ENCODE measurements at regions not wholly inside any gene's neighbourhood (a gene's known extent, or its start where the extent isn't known, plus 50 kb on each side); places are given as distances from the start of the nearest gene placed in this dataset.

- Mint-ChIP-seq H3K4me3 (ENCODE audit: unreplicated experiment) (no peak overlapping the region), H3K27me3 (ENCODE audit: unreplicated experiment) (no peaks in the 10 kb centered on the region), H3K27ac (ENCODE audit: unreplicated experiment) (no peak overlapping the region), H3K36me3 (ENCODE audit: unreplicated experiment) (peaks cover 3% of the 10 kb centered on the region), H3K9me3 (ENCODE audit: unreplicated experiment) (no peaks in the 10 kb centered on the region), H3K4me1 (ENCODE audit: low read depth, unreplicated experiment) (peaks cover 3% of the 10 kb centered on the region)
- no peak for DNase-seq
- TF ChIP-seq, protein P1, sequence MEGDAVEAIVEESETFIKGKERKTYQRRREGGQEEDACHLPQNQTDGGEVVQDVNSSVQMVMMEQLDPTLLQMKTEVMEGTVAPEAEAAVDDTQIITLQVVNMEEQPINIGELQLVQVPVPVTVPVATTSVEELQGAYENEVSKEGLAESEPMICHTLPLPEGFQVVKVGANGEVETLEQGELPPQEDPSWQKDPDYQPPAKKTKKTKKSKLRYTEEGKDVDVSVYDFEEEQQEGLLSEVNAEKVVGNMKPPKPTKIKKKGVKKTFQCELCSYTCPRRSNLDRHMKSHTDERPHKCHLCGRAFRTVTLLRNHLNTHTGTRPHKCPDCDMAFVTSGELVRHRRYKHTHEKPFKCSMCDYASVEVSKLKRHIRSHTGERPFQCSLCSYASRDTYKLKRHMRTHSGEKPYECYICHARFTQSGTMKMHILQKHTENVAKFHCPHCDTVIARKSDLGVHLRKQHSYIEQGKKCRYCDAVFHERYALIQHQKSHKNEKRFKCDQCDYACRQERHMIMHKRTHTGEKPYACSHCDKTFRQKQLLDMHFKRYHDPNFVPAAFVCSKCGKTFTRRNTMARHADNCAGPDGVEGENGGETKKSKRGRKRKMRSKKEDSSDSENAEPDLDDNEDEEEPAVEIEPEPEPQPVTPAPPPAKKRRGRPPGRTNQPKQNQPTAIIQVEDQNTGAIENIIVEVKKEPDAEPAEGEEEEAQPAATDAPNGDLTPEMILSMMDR (IDR thresholded peaks at IDR 0.05; ENCODE audit: partially characterized antibody, unreplicated experiment): no peak
Measured at GRCh38 chr14:98173305-98173704, 1098.7 kb downstream of the BCL11B start.

GRCh38 chr14:98174041-98174440, 1098.0 kb downstream of the BCL11B start:
- no peak overlapping the region for H3K4me3 Mint-ChIP-seq (ENCODE audit: unreplicated experiment)
- H3K4me1 Mint-ChIP-seq (ENCODE audit: low read depth, unreplicated experiment): peaks cover 3% of the 10 kb centered on the region
- no peaks in the 10 kb centered on the region for H3K27me3 Mint-ChIP-seq (ENCODE audit: unreplicated experiment)
- no peak for DNase-seq
- H3K27ac Mint-ChIP-seq (ENCODE audit: unreplicated experiment): no peak overlapping the region
- TF ChIP-seq, protein P1 (IDR thresholded peaks at IDR 0.05; ENCODE audit: partially characterized antibody, unreplicated experiment): no peak
- H3K9me3 Mint-ChIP-seq (ENCODE audit: unreplicated experiment): no peaks in the 10 kb centered on the region
- peaks cover 3% of the 10 kb centered on the region for H3K36me3 Mint-ChIP-seq (ENCODE audit: unreplicated experiment)

GRCh38 chr14:98175436-98175835, 1096.6 kb downstream of the BCL11B start:
- Mint-ChIP-seq H3K4me1 (ENCODE audit: low read depth, unreplicated experiment) (peaks cover 3% of the 10 kb centered on the region), H3K36me3 (ENCODE audit: unreplicated experiment) (peaks cover 3% of the 10 kb centered on the region), H3K27ac (ENCODE audit: unreplicated experiment) (no peak overlapping the region), H3K9me3 (ENCODE audit: unreplicated experiment) (no peaks in the 10 kb centered on the region), H3K4me3 (ENCODE audit: unreplicated experiment) (no peak overlapping the region), H3K27me3 (ENCODE audit: unreplicated experiment) (no peaks in the 10 kb centered on the region)
- DNase-seq: no peak
- TF ChIP-seq, protein P1 (IDR thresholded peaks at IDR 0.05; ENCODE audit: partially characterized antibody, unreplicated experiment): no peak

- no peak overlapping the region for H3K27ac Mint-ChIP-seq (ENCODE audit: unreplicated experiment)
- DNase-seq: no peak
- H3K9me3 Mint-ChIP-seq (ENCODE audit: unreplicated experiment): no peaks in the 10 kb centered on the region
- no peaks in the 10 kb centered on the region for H3K27me3 Mint-ChIP-seq (ENCODE audit: unreplicated experiment)
- H3K4me3 Mint-ChIP-seq (ENCODE audit: unreplicated experiment): no peak overlapping the region
- H3K4me1 Mint-ChIP-seq (ENCODE audit: low read depth, unreplicated experiment): peaks cover 3% of the 10 kb centered on the region
- TF ChIP-seq, protein P1 (IDR thresholded peaks at IDR 0.05; ENCODE audit: partially characterized antibody, unreplicated experiment): no peak
- H3K36me3 Mint-ChIP-seq (ENCODE audit: unreplicated experiment): peaks cover 3% of the 10 kb centered on the region
Measured at GRCh38 chr14:98175881-98176280, 1096.1 kb downstream of the BCL11B start.

DNA sequence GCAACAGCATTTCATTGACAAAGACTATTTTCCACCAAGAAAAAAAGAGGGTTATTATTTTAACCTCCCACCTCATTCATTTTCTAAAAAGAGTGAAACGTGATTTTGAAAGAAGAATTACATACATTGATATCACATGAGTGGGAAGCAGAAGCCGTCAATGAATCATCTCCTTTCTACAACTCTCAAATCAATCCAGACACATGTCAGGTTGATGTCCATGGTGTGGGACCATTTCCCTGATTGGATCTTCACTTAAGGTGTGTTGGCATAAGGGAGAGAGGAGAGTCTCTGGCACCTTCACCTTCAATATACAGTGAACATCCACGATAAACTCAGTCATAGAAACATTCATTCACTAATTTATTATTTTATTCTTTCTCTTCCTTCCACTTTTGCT, 1095.1 kb downstream of the BCL11B start:
- TF ChIP-seq, protein P1 (IDR thresholded peaks at IDR 0.05; ENCODE audit: partially characterized antibody, unreplicated experiment): no peak
- no peak overlapping the region for H3K4me3 Mint-ChIP-seq (ENCODE audit: unreplicated experiment)
- peaks cover 3% of the 10 kb centered on the region for H3K4me1 Mint-ChIP-seq (ENCODE audit: low read depth, unreplicated experiment)
- no peak for DNase-seq
- H3K27me3 Mint-ChIP-seq (ENCODE audit: unreplicated experiment): no peaks in the 10 kb centered on the region
- peaks cover 3% of the 10 kb centered on the region for H3K36me3 Mint-ChIP-seq (ENCODE audit: unreplicated experiment)
- H3K27ac Mint-ChIP-seq (ENCODE audit: unreplicated experiment): no peak overlapping the region
- no peaks in the 10 kb centered on the region for H3K9me3 Mint-ChIP-seq (ENCODE audit: unreplicated experiment)
